Sigmoid colon (tissue), 6 donors: ENCODE measurements at regions not wholly inside any gene's neighbourhood (a gene's known extent, or its start where the extent isn't known, plus 50 kb on each side); places are given as distances from the start of the nearest gene placed in this dataset.

Source experiments
- DNase-seq: peaks from one replicate; pipeline ENCODE4 v3.0.0-alpha.2; 2019
- H3K27ac ChIP-seq, 4 donors: fragments of 200-600 bp; sonication (generic); one replicate each; pipeline ENCODE4 v1.5.1; 2016 to 2019; ENCODE audit warnings: mild to moderate bottlenecking in 1 of 4
- H3K27me3 ChIP-seq, 3 donors: fragments of 200-600 bp; sonication (generic); one replicate each; pipeline ENCODE4 v1.5.1; 2019; ENCODE audit warnings: mild to moderate bottlenecking in 1 of 3
- H3K36me3 ChIP-seq, 4 donors: fragments of 200-600 bp; sonication (generic); one replicate each; pipeline ENCODE4 v1.5.1; 2016 to 2019
- H3K4me1 ChIP-seq, 4 donors: fragments of 200-600 bp; sonication (generic); one replicate each; pipeline ENCODE4 v1.5.1; 2017 to 2019
- H3K4me3 ChIP-seq, 4 donors: fragments of 200-600 bp; sonication (generic); one replicate each; pipeline ENCODE4 v1.5.1; 2017 to 2019; ENCODE audit warnings: mild to moderate bottlenecking in 2 of 4, moderate library complexity in 1 of 4
- H3K9me3 ChIP-seq, 4 donors: fragments of 200-600 bp in 3 of 4; sonication (generic) in 3 of 4; one replicate each; pipeline versions ENCODE4 v1.5.1 to v1.6.1; 2013 to 2019
- EP300 ChIP-seq, 4 donors: sonication (generic); formaldehyde crosslinking; IDR thresholded peaks; one replicate each; pipeline ENCODE4 v1.6.1; 2017; ENCODE audit warnings: antibody characterized with exemption in 4 of 4
- POLR2A ChIP-seq, 2 donors: fragments of 450-650 bp; IDR thresholded peaks; one replicate each; pipeline ENCODE4 v1.6.1; 2016; ENCODE audit warnings: antibody characterized with exemption in 2 of 2, mild to moderate bottlenecking in 2 of 2, moderate library complexity in 2 of 2
- POLR2AphosphoS5 ChIP-seq, 4 donors: sonication (generic); formaldehyde crosslinking; IDR thresholded peaks; one replicate each; pipeline ENCODE4 v1.6.1; 2017; ENCODE audit warnings: antibody characterized with exemption in 4 of 4
- WGBS, 2 donors: extraction: QIAGEN DNeasy Blood & Tissue Kit; methylation state at CpG; one replicate each; pipeline ENCODE4 v1.1.7; 2013; 5-methylcytosine and 5-hydroxymethylcytosine counted together
- intact Hi-C: fragments of 100-400 bp; cut with DNase I; formaldehyde crosslinking; loops from one replicate; pipeline ENCODE4 v1.15.1; 2023
- TF ChIP-seq, protein P1 (sequence below), 4 experiments: fragments of 450-650 bp in 3 of 4; fragments of 200-600 bp in 1 of 4; IDR thresholded peaks; one replicate each; pipeline ENCODE4 v1.5.1; 2016 to 2019; ENCODE audit warnings: antibody characterized with exemption in 4 of 4, mild to moderate bottlenecking in 3 of 4, moderate library complexity in 2 of 4
- donor health status: healthy with polysubstance abuse.
- donor health status: healthy.

DNA sequence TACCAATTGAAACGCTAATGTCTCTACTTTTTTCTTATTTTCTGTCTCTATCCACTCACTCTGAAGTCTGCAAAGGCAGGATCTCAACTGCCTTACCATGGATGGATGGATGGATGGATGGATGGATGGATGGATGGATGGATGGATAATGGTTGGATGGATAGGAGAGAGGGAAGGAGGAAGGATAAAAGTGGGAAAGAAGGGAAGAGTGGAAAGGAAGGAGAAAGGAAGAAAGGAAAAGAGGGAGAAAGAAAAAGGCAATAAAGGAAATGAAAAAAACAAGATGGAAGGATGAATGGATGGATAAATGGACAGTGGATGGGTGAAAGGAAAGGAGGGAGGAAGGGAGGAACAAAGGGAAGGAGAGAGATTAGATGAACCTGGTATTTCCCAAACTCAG lies 506.0 kb downstream of the MN1 start:
- WGBS, 2 donors: 75 to 88% methylated on average over 1 of the region's 1 CpG

DNA sequence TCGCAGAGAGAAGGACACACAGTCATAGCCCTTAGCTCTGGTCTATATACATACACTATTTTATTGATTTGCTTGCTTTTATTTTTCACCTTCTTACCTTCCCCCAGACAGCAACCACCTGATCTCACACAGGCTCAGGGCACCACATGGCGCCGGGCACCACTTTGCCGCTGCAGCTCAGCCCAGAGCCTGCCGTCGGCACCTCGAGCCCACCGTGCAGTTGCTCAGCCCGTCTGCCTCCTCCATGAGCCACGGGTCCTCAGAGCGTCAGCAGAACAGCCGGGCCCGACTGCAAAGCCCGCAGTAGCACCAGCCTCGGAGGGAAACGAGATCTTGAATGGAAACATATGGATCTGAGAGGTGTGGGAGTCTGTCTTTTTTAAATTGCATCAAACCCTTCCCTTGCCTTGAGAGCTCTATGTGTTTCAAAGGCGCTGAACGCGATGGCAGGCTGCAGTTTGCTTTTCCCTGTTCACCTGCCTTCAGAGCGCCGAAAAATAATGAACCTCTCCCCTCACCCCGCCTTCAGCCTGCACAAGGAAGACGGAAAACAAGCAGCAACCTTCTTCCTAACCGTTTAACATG lies 505.4 kb downstream of the MN1 start:
- no peak for TF ChIP-seq POLR2AphosphoS5 (IDR thresholded peaks at IDR 0.05)
- TF ChIP-seq POLR2A (IDR thresholded peaks at IDR 0.05): no peak
- TF ChIP-seq, protein P1, sequence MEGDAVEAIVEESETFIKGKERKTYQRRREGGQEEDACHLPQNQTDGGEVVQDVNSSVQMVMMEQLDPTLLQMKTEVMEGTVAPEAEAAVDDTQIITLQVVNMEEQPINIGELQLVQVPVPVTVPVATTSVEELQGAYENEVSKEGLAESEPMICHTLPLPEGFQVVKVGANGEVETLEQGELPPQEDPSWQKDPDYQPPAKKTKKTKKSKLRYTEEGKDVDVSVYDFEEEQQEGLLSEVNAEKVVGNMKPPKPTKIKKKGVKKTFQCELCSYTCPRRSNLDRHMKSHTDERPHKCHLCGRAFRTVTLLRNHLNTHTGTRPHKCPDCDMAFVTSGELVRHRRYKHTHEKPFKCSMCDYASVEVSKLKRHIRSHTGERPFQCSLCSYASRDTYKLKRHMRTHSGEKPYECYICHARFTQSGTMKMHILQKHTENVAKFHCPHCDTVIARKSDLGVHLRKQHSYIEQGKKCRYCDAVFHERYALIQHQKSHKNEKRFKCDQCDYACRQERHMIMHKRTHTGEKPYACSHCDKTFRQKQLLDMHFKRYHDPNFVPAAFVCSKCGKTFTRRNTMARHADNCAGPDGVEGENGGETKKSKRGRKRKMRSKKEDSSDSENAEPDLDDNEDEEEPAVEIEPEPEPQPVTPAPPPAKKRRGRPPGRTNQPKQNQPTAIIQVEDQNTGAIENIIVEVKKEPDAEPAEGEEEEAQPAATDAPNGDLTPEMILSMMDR (IDR thresholded peaks at IDR 0.05): no peak
- no peak for TF ChIP-seq EP300 (IDR thresholded peaks at IDR 0.05)
- no peaks in the 10 kb centered on the region for H3K9me3 ChIP-seq
- H3K27me3 ChIP-seq: peaks cover 3 to 42% (median 11%) of the 10 kb centered on the region in 3 donors
- no peak overlapping the region for H3K27ac ChIP-seq
- no peaks in the 10 kb centered on the region for H3K36me3 ChIP-seq
- WGBS, 2 donors: 43 to 63% methylated on average over 24 of the region's 24 CpGs
- H3K4me3 ChIP-seq: no peak overlapping the region
- H3K4me1 ChIP-seq: no peaks in the 10 kb centered on the region
- intact Hi-C loops: no loop called here
- no peak for DNase-seq

More for the DNA sequence above, 506.0 kb downstream of the MN1 start:
- no peak overlapping the region for H3K27ac ChIP-seq
- no peak overlapping the region for H3K4me3 ChIP-seq
- H3K4me1 ChIP-seq: no peaks in the 10 kb centered on the region
- peaks cover 3 to 42% (median 11%) of the 10 kb centered on the region in 3 donors for H3K27me3 ChIP-seq
- H3K9me3 ChIP-seq: no peaks in the 10 kb centered on the region
- H3K36me3 ChIP-seq: no peaks in the 10 kb centered on the region
- intact Hi-C loops: no loop called here
- TF ChIP-seq POLR2A (IDR thresholded peaks at IDR 0.05) (no peak), EP300 (IDR thresholded peaks at IDR 0.05) (no peak), POLR2AphosphoS5 (IDR thresholded peaks at IDR 0.05) (no peak)
- TF ChIP-seq, protein P1 (IDR thresholded peaks at IDR 0.05): no peak
- no peak for DNase-seq

DNA sequence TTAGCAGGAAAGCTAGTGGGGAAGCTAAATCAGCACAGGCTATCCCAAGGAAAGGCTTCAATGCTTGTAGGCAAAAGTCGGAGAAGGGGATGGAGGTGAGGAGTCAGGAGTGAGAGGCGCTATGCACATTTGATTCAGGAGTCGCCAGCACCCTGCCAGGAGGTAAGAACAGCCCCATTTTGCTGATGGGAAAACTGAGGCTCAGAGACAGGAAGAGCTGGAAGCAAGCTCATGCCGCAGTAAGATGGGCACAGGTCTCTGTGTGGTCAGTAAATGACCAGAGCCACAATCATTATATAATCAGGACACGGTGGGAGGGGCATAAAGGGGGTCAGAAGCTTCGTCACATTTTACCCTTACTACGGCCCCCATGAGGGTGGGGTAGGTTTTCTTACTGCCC lies 504.4 kb downstream of the MN1 start:
- no peaks in the 10 kb centered on the region for H3K4me1 ChIP-seq
- H3K27me3 ChIP-seq: peaks cover 3 to 42% (median 11%) of the 10 kb centered on the region in 3 donors
- intact Hi-C loops: no loop called here
- WGBS, 2 donors: 74 to 90% methylated on average over 7 of the region's 7 CpGs
- H3K4me3 ChIP-seq: no peak overlapping the region
- TF ChIP-seq, protein P1 (IDR thresholded peaks at IDR 0.05): no peak
- H3K36me3 ChIP-seq: no peaks in the 10 kb centered on the region
- no peaks in the 10 kb centered on the region for H3K9me3 ChIP-seq
- no peak overlapping the region for H3K27ac ChIP-seq
- no peak for DNase-seq

DNA sequence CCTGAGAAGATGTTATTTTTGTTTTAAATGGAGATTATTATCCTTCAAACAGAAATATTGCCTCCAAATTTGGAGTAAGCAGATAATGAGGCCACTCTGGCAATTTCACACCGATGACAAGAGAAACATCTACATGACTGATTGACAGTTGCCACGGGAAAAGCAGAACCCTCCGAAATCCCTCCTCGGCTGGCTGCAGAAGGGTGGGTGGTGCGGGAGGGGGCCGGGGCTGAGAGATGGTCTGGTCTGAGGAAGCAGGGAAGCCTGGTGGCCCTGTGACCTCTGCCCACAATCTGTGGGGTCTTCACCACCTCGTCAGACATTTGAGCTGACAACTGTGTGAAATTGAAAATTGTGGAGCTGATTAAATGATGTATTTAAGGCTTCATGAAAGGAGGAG lies 503.2 kb downstream of the MN1 start:
- Histone ChIP-seq H3K27ac (no peak overlapping the region), H3K4me1 (no peaks in the 10 kb centered on the region), H3K4me3 (no peak overlapping the region), H3K9me3 (no peaks in the 10 kb centered on the region), H3K27me3 (peaks cover 3 to 42% (median 11%) of the 10 kb centered on the region in 3 donors), H3K36me3 (no peaks in the 10 kb centered on the region)
- intact Hi-C loops: no loop called here
- no peak for TF ChIP-seq POLR2A (IDR thresholded peaks at IDR 0.05)
- no peak for TF ChIP-seq EP300 (IDR thresholded peaks at IDR 0.05)
- TF ChIP-seq, protein P1 (IDR thresholded peaks at IDR 0.05): no peak
- no peak for TF ChIP-seq POLR2AphosphoS5 (IDR thresholded peaks at IDR 0.05)
- no peak for DNase-seq
- 22 to 43% methylated on average over 7 of the region's 7 CpGs for WGBS, 2 donors

DNA sequence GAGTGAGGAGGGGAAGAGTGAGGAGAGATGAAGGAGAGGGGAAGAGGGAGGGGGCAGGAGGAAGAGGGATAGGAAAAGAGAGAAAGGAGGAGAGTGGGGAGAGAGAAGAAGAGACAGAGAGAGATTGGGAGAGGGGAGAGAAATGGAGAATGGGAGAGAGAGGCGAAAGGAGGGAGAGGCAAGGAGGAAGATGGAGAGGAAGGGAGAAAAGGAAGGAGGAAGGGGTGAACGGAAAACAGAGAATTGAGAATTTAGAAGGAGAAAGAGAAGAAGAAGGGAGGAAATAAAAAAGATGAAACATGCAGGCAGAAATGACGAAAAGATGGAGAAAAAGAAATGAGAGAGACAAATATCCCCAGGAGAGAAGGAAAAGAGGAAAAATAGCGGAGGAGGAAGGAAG lies 502.8 kb downstream of the MN1 start:
- no peak overlapping the region for H3K27ac ChIP-seq
- intact Hi-C loops: no loop called here
- H3K27me3 ChIP-seq: peaks cover 3 to 42% (median 11%) of the 10 kb centered on the region in 3 donors
- 49 to 64% methylated on average over 4 of the region's 4 CpGs for WGBS, 2 donors
- H3K4me3 ChIP-seq: peak overlapping the region in 1 of 4 donors; percentile 2
- H3K4me1 ChIP-seq: no peaks in the 10 kb centered on the region
- TF ChIP-seq, protein P1 (IDR thresholded peaks at IDR 0.05): no peak
- TF ChIP-seq POLR2A (IDR thresholded peaks at IDR 0.05) (no peak), EP300 (IDR thresholded peaks at IDR 0.05) (no peak), POLR2AphosphoS5 (IDR thresholded peaks at IDR 0.05) (no peak)
- no peaks in the 10 kb centered on the region for H3K9me3 ChIP-seq
- H3K36me3 ChIP-seq: no peaks in the 10 kb centered on the region
- no peak for DNase-seq
